ENCODE measurements at regions not wholly inside any gene's neighbourhood (a gene's known extent, or its start where the extent isn't known, plus 50 kb on each side); places are given as distances from the start of the nearest gene placed in this dataset.

GRCh38 chr10:53115660-53116059, 343.1 kb upstream of the MBL2 start:
- TF ChIP-seq POLR2A (IDR thresholded peaks at IDR 0.05) (no peak), CTCF (IDR thresholded peaks at IDR 0.05) (no peak)

All from heart left ventricle (tissue), 13 donors.